ENCODE measurements at regions not wholly inside any gene's neighbourhood (a gene's known extent, or its start where the extent isn't known, plus 50 kb on each side); places are given as distances from the start of the nearest gene placed in this dataset.

GRCh38 chr2:120680136-120680761 lies 55.4 kb upstream of the GLI2 start:
- Histone ChIP-seq H3K27ac (ENCODE audit: low read depth in 1 of 2, low read length in 2 of 2) (no peak overlapping the region), H3K9me3 (ENCODE audit: control insufficient read depth in 1 of 2, insufficient read depth in 1 of 2, low read length in 2 of 2) (no peaks in the 10 kb centered on the region), H3K36me3 (ENCODE audit: insufficient read depth, low read length) (no peaks in the 10 kb centered on the region), H3K4me1 (ENCODE audit: insufficient read depth, low read length) (peaks cover 5% of the 10 kb centered on the region), H3K27me3 (ENCODE audit: control insufficient read depth in 1 of 2, insufficient read depth in 2 of 2, low read length in 2 of 2) (peaks cover 6 to 15% of the 10 kb centered on the region in 2 experiments), H3K4me3 (ENCODE audit: low read length) (no peak overlapping the region)
- ChIA-PET CTCF (interaction anchor here (0.7 to 1.2 kb wide), 3 partner anchors 761 to 1039 kb away, joined by 3 to 4 read pairs (median 3); no protein-coding TSS in a partner anchor), POLR2A (no interaction called here)
- no peaks in the 10 kb centered on the region for H3K9me3 Mint-ChIP-seq
- H3K27ac Mint-ChIP-seq: peak overlapping the region; percentile 27
- H3K27me3 Mint-ChIP-seq: peaks cover 42% of the 10 kb centered on the region
- H3K4me1 Mint-ChIP-seq (ENCODE audit: low read depth): no peaks in the 10 kb centered on the region
- DNase-seq (peak; percentile 52 to 84 (median 66)), ATAC-seq (ENCODE audit: poor library complexity) (peak; percentile 81)
- intact Hi-C loops (cut with DNase I, micrococcal nuclease): loop anchor here (2.0 to 10.0 kb wide), 5 partner anchors 333 to 1795 kb away; partner anchors contain the start of gene INHBB (in 1 of the 2)
- peak overlapping the region; percentile 74 for H3K4me3 Mint-ChIP-seq
- H3K36me3 Mint-ChIP-seq (ENCODE audit: low read depth): no peaks in the 10 kb centered on the region
- peak; percentile 44 for TF ChIP-seq CTCF (IDR thresholded peaks at IDR 0.05)

GRCh38 chr2:120681181-120681580 lies 54.5 kb upstream of the GLI2 start:
- ChIA-PET CTCF (interaction anchor here (0.6 to 1.2 kb wide), 4 partner anchors 127 to 1040 kb away, joined by 3 to 4 read pairs (median 3); no protein-coding TSS in a partner anchor), POLR2A (no interaction called here)
- H3K9me3 ChIP-seq (ENCODE audit: control insufficient read depth in 1 of 2, insufficient read depth in 1 of 2, low read length in 2 of 2): peaks cover 0 to 4% of the 10 kb centered on the region in 2 experiments
- H3K36me3 ChIP-seq (ENCODE audit: insufficient read depth, low read length): no peaks in the 10 kb centered on the region
- peaks cover 0 to 11% of the 10 kb centered on the region in 2 experiments for H3K27me3 ChIP-seq (ENCODE audit: control insufficient read depth in 1 of 2, insufficient read depth in 2 of 2, low read length in 2 of 2)
- intact Hi-C loops (cut with DNase I, micrococcal nuclease): loop anchor here (2.0 to 10.0 kb wide), 5 partner anchors 334 to 1796 kb away; partner anchors contain the start of gene INHBB (in 1 of the 2)
- Mint-ChIP-seq H3K4me1 (ENCODE audit: low read depth) (no peaks in the 10 kb centered on the region), H3K27ac (no peak overlapping the region), H3K27me3 (peaks cover 37% of the 10 kb centered on the region), H3K36me3 (ENCODE audit: low read depth) (no peaks in the 10 kb centered on the region), H3K9me3 (no peaks in the 10 kb centered on the region), H3K4me3 (no peak overlapping the region)
- peaks cover 5% of the 10 kb centered on the region for H3K4me1 ChIP-seq (ENCODE audit: insufficient read depth, low read length)
- no peak for TF ChIP-seq CTCF (IDR thresholded peaks at IDR 0.05)
- no peak for ATAC-seq (ENCODE audit: poor library complexity)
- no peak overlapping the region for H3K4me3 ChIP-seq (ENCODE audit: low read length)
- no peak for DNase-seq
- H3K27ac ChIP-seq (ENCODE audit: low read depth in 1 of 2, low read length in 2 of 2): no peak overlapping the region

GRCh38 chr2:120681696-120682288 lies 53.9 kb upstream of the GLI2 start:
- Histone ChIP-seq H3K4me3 (ENCODE audit: low read length) (no peak overlapping the region), H3K27me3 (ENCODE audit: control insufficient read depth in 1 of 2, insufficient read depth in 2 of 2, low read length in 2 of 2) (peaks cover 0 to 11% of the 10 kb centered on the region in 2 experiments), H3K9me3 (ENCODE audit: control insufficient read depth in 1 of 2, insufficient read depth in 1 of 2, low read length in 2 of 2) (peaks cover 0 to 4% of the 10 kb centered on the region in 2 experiments), H3K27ac (ENCODE audit: low read depth in 1 of 2, low read length in 2 of 2) (no peak overlapping the region), H3K36me3 (ENCODE audit: insufficient read depth, low read length) (no peaks in the 10 kb centered on the region), H3K4me1 (ENCODE audit: insufficient read depth, low read length) (peaks cover 5% of the 10 kb centered on the region)
- ATAC-seq (ENCODE audit: poor library complexity) (no peak), DNase-seq (no peak)
- intact Hi-C loops (cut with DNase I, micrococcal nuclease): loop anchor here (1.0 to 10.0 kb wide), 6 partner anchors 334 to 1797 kb away; partner anchors contain the start of gene INHBB (in 1 of the 2)
- ChIA-PET POLR2A (no interaction called here), CTCF (interaction anchor here (0.6 to 1.2 kb wide), 2 partner anchors 128 to 1041 kb away, joined by 3 to 4 read pairs; no protein-coding TSS in a partner anchor)
- H3K27me3 Mint-ChIP-seq: peaks cover 35% of the 10 kb centered on the region
- TF ChIP-seq CTCF (IDR thresholded peaks at IDR 0.05): no peak
- no peaks in the 10 kb centered on the region for H3K4me1 Mint-ChIP-seq (ENCODE audit: low read depth)
- H3K36me3 Mint-ChIP-seq (ENCODE audit: low read depth): no peaks in the 10 kb centered on the region
- no peak overlapping the region for H3K4me3 Mint-ChIP-seq
- no peaks in the 10 kb centered on the region for H3K9me3 Mint-ChIP-seq
- H3K27ac Mint-ChIP-seq: no peak overlapping the region
